ENCODE measurements at regions not wholly inside any gene's neighbourhood (a gene's known extent, or its start where the extent isn't known, plus 50 kb on each side); places are given as distances from the start of the nearest gene placed in this dataset.

DNA sequence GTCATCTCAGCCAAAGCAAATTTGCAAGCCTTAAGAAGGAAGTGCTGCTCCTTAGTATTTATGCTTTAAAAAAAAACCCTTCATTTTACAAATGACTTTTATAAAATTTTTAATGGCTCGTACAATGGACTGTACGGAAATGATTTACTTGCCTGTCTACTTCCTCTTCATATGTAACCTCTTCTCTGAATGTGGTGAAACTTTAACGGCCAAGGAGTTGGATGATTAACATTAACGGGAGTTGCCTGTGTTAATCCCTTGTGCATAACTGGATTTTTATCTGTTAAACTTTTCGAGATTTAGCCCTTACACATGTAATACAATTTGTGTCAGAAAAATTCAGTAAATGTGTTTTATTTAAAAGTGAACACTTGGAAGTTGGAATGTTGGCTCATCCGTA lies 429.4 kb downstream of the TBC1D4 start:
- TF ChIP-seq REST (IDR thresholded peaks at IDR 0.05; ENCODE audit: insufficient read depth in 1 of 2, low read depth in 2 of 2, low read length in 1 of 2) (no peak), CTCF (IDR thresholded peaks at IDR 0.05) (no peak), POLR2AphosphoS5 (IDR thresholded peaks at IDR 0.05; ENCODE audit: low read depth, low read length) (no peak), TCF7L2 (IDR thresholded peaks at IDR 0.05; ENCODE audit: low read depth, low read length) (no peak), SIN3A (IDR thresholded peaks at IDR 0.05; ENCODE audit: borderline replicate concordance, insufficient read depth, low read depth, low read length) (no peak)
- no peak overlapping the region for H3K27ac ChIP-seq (ENCODE audit: low read length)
- BruUV-seq (replicated peaks), result no TSS peak
- intact Hi-C loops (cut with micrococcal nuclease; ENCODE audit: unreplicated experiment) (no loop called here), in situ Hi-C loops (cut with HindIII; ENCODE audit: low pct_unique_long_range_greater_than_20kb, low sequenced_read_pairs) (no loop called here)
- no peaks in the 10 kb centered on the region for H3K27me3 ChIP-seq (ENCODE audit: control insufficient read depth, insufficient read depth, low read length)
- POLR2A ChIA-PET, result no interaction called here
- no peak overlapping the region for H3K4me3 ChIP-seq (ENCODE audit: low read depth in 2 of 2, low read length in 2 of 2)
- no peaks in the 10 kb centered on the region for H3K36me3 ChIP-seq (ENCODE audit: control insufficient read depth, insufficient read depth, low read length)
- CTCF ChIA-PET, result no interaction called here
- DNase-seq (ENCODE audit: low read depth, low spot score) (no peak), ATAC-seq (no peak)
- no peaks in the 10 kb centered on the region for H3K4me1 ChIP-seq (ENCODE audit: control insufficient read depth, insufficient read depth, low read length)
- no peaks in the 10 kb centered on the region for H3K9me3 ChIP-seq (ENCODE audit: control insufficient read depth, insufficient read depth, low read depth, low read length)

DNA sequence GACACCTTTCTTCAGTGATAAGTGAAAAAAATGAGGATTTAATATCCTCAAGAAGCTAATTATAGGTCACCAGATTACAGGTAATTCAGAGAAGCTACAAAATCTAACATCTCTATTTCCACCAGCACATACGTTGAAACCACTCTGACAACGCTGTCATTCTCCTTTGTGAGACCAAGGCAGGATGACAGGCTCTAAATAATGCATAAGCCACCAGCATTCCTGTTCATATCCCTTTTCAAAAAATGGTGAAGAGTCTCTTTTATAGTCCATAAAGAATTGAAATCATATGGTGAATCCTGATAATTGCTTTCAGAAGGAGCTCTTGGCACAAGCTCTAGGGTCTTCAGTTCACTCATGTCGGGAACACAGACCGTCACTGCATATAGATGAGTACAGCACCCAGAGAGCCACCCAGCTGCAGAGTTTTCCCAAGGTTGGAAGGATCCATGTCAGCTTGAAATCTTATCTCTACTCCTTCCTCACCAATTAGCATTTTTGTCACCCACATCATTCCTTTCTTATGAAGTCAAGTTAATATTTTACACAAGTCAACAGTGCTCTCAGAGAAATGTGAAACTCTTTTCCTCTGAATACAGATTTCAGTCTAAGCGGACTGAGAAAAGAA lies 431.4 kb downstream of the TBC1D4 start:
- ChIA-PET CTCF (no interaction called here), POLR2A (no interaction called here)
- DNase-seq (ENCODE audit: low read depth, low spot score), result no peak
- Histone ChIP-seq H3K36me3 (ENCODE audit: control insufficient read depth, insufficient read depth, low read length) (no peaks in the 10 kb centered on the region), H3K4me3 (ENCODE audit: low read depth in 2 of 2, low read length in 2 of 2) (no peak overlapping the region), H3K27me3 (ENCODE audit: control insufficient read depth, insufficient read depth, low read length) (no peaks in the 10 kb centered on the region), H3K9me3 (ENCODE audit: control insufficient read depth, insufficient read depth, low read depth, low read length) (no peaks in the 10 kb centered on the region), H3K4me1 (ENCODE audit: control insufficient read depth, insufficient read depth, low read length) (no peaks in the 10 kb centered on the region), H3K27ac (ENCODE audit: low read length) (no peak overlapping the region)
- intact Hi-C loops (cut with micrococcal nuclease; ENCODE audit: unreplicated experiment) (no loop called here), in situ Hi-C loops (cut with HindIII; ENCODE audit: low pct_unique_long_range_greater_than_20kb, low sequenced_read_pairs) (no loop called here)
- TF ChIP-seq CTCF (IDR thresholded peaks at IDR 0.05), result no peak
- TF ChIP-seq POLR2AphosphoS5 (IDR thresholded peaks at IDR 0.05; ENCODE audit: low read depth, low read length), result no peak
- no peak for TF ChIP-seq SIN3A (IDR thresholded peaks at IDR 0.05; ENCODE audit: borderline replicate concordance, insufficient read depth, low read depth, low read length)
- no peak for TF ChIP-seq TCF7L2 (IDR thresholded peaks at IDR 0.05; ENCODE audit: low read depth, low read length)
- no peak for TF ChIP-seq REST (IDR thresholded peaks at IDR 0.05; ENCODE audit: insufficient read depth in 1 of 2, low read depth in 2 of 2, low read length in 1 of 2)
- no peak for ATAC-seq
- no TSS peak for BruUV-seq (replicated peaks)

Data from Panc1 (cell line).